GM23338 (cell line): ENCODE measurements at regions not wholly inside any gene's neighbourhood (a gene's known extent, or its start where the extent isn't known, plus 50 kb on each side); places are given as distances from the start of the nearest gene placed in this dataset.

ENCODE experiments used
- ATAC-seq: fragments of 200-7000 bp; cut with Tn5 transposase; 3 replicates; pipeline ENCODE4 v1.9.1; 2020
- DNase-seq: peaks from one replicate; pipeline ENCODE4 v3.0.0-alpha.2; 2015; ENCODE audit warnings: low spot score
- H2AFZ ChIP-seq: fragments of 200-600 bp; sonication (generic); 2 replicates; pipeline ENCODE4 v1.8.0; 2016; ENCODE audit warnings: antibody characterized with exemption, mild to moderate bottlenecking, moderate library complexity
- H3F3A ChIP-seq: fragments of 200-600 bp; sonication (generic); replicated peaks from 2 replicates; pipeline ENCODE4 v1.8.0; 2017; ENCODE audit warnings: antibody characterized with exemption, mixed run types, low read depth
- H3K27ac ChIP-seq: fragments of 200-600 bp; sonication (generic); 2 replicates; pipeline ENCODE4 v1.6.1; 2016; ENCODE audit warnings: low read depth
- H3K27me3 ChIP-seq: fragments of 200-600 bp; sonication (generic); 2 replicates; pipeline ENCODE4 v1.8.0; 2016; ENCODE audit warnings: mild to moderate bottlenecking, mixed run types, moderate library complexity; ENCODE audit not compliant: insufficient read depth
- H3K36me3 ChIP-seq: fragments of 200-600 bp; sonication (generic); 2 replicates; pipeline ENCODE4 v1.8.0; 2016; ENCODE audit warnings: mild to moderate bottlenecking; ENCODE audit not compliant: insufficient read depth
- H3K4me1 ChIP-seq: fragments of 200-600 bp; sonication (generic); 2 replicates; pipeline ENCODE4 v1.8.0; 2016; ENCODE audit warnings: mild to moderate bottlenecking, moderate library complexity; ENCODE audit not compliant: insufficient read depth
- H3K4me2 ChIP-seq: fragments of 200-600 bp; sonication (generic); 2 replicates; pipeline ENCODE4 v1.7.1; 2017; ENCODE audit warnings: mixed run types
- H3K4me3 ChIP-seq: fragments of 200-600 bp; sonication (generic); 2 replicates; pipeline ENCODE4 v1.6.1; 2016; ENCODE audit warnings: mixed run types
- H3K79me2 ChIP-seq: fragments of 200-600 bp; sonication (generic); replicated peaks from 2 replicates; pipeline ENCODE4 v1.8.0; 2017; ENCODE audit warnings: mild to moderate bottlenecking; ENCODE audit not compliant: insufficient read depth
- H3K9me2 ChIP-seq: fragments of 200-600 bp; sonication (generic); 2 replicates; pipeline ENCODE4 v1.8.0; 2017; ENCODE audit not compliant: insufficient read depth
- H4K20me1 ChIP-seq: fragments of 200-600 bp; sonication (generic); replicated peaks from 2 replicates; pipeline ENCODE4 v1.8.0; 2017; ENCODE audit warnings: mild to moderate bottlenecking; ENCODE audit not compliant: insufficient read depth
- H3K27ac Mint-ChIP-seq: 2 replicates; pipeline ENCODE4 v1.8.0; 2020; ENCODE audit warnings: inconsistent platforms, mild to moderate bottlenecking, moderate library complexity, mixed read lengths
- H3K27me3 Mint-ChIP-seq: 3 replicates; pipeline ENCODE4 v1.8.0; 2022; ENCODE audit warnings: low read depth, mild to moderate bottlenecking, moderate library complexity, mixed read lengths, inconsistent platforms; ENCODE audit not compliant: insufficient read depth, poor library complexity
- H3K36me3 Mint-ChIP-seq: 3 replicates; pipeline ENCODE4 v1.8.0; 2021; ENCODE audit warnings: low read depth, mild to moderate bottlenecking, inconsistent platforms, moderate library complexity, mixed read lengths
- H3K4me1 Mint-ChIP-seq: 3 replicates; pipeline ENCODE4 v1.8.0; 2020; ENCODE audit warnings: mild to moderate bottlenecking, inconsistent platforms, mixed read lengths
- H3K4me3 Mint-ChIP-seq: 3 replicates; pipeline ENCODE4 v1.8.0; 2021; ENCODE audit warnings: moderate library complexity, mild to moderate bottlenecking, inconsistent platforms, mixed read lengths
- H3K9me3 Mint-ChIP-seq: 3 replicates; pipeline ENCODE4 v1.8.0; 2020; ENCODE audit warnings: moderate library complexity, mild to moderate bottlenecking, inconsistent platforms, mixed read lengths
- EZH2 ChIP-seq: fragments of 200-600 bp; sonication (generic); IDR thresholded peaks from one replicate; pipeline ENCODE4 v1.8.0; 2017; ENCODE audit warnings: antibody characterized with exemption, mild to moderate bottlenecking, low read depth; ENCODE audit not compliant: unreplicated experiment
- EZH2phosphoT487 ChIP-seq: fragments of 200-600 bp; sonication (generic); IDR thresholded peaks from one replicate; pipeline ENCODE4 v1.8.1; 2018; ENCODE audit warnings: antibody characterized with exemption; ENCODE audit not compliant: unreplicated experiment
- NANOG ChIP-seq: IDR thresholded peaks from 2 replicates; pipeline ENCODE4 v1.6.1; 2016; ENCODE audit warnings: antibody characterized with exemption, borderline replicate concordance
- POLR2AphosphoS5 ChIP-seq: IDR thresholded peaks from 2 replicates; pipeline ENCODE4 v1.6.1; 2016; ENCODE audit warnings: antibody characterized with exemption, low read depth
- STAT1 ChIP-seq: IDR thresholded peaks from one replicate; pipeline ENCODE4 v1.6.1; 2016; ENCODE audit warnings: antibody characterized with exemption; ENCODE audit not compliant: unreplicated experiment
- ZNF114 ChIP-seq: fragments of 250-450 bp; sonication (Bioruptor Pico); IDR thresholded peaks from 2 replicates; pipeline ENCODE4 v1.5.0; 2020; ENCODE audit warnings: mild to moderate bottlenecking, moderate library complexity
- ZNF331 ChIP-seq: fragments of 250-450 bp; sonication (Bioruptor Pico); IDR thresholded peaks from 2 replicates; pipeline ENCODE4 v1.5.0; 2020; ENCODE audit warnings: low read depth, mild to moderate bottlenecking, moderate library complexity
- TF ChIP-seq, protein P1 (sequence below): IDR thresholded peaks from one replicate; pipeline ENCODE4 v1.6.1; 2018; ENCODE audit warnings: antibody characterized with exemption; ENCODE audit not compliant: unreplicated experiment
- TF ChIP-seq, protein P2 (sequence below), 2 experiments: fragments of 200-600 bp in 1 of 2; sonication (generic) in 1 of 2; conservative IDR thresholded peaks; 2 replicates each; pipeline versions ENCODE4 v1.5.1 to v1.6.1; 2016 to 2017; ENCODE audit warnings: antibody characterized with exemption in 2 of 2, low read depth in 2 of 2, mild to moderate bottlenecking in 2 of 2, moderate library complexity in 1 of 2

DNA sequence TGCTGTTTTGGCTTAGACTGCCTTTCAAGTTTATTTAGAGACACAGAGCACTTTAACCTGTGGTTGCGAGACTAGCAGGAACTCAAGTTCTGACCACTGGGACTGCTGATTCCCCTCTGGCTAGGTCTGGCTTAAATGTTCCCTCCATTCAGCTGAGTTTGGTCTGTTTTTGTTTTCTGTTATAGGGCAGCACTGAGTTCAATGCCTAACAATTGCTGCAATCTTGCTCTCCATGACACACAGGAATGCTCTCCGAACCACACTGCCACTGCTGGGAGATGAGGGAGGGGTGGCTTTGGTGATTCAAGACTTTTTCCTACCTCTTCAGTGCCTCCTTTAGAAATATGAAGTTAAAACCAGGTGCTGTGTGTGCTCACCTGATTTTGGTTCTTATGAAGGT, 106.3 kb upstream of the EOLA2 start:
- Mint-ChIP-seq H3K4me1 (no peaks in the 10 kb centered on the region), H3K27ac (no peak overlapping the region)
- DNase-seq = no peak

DNA sequence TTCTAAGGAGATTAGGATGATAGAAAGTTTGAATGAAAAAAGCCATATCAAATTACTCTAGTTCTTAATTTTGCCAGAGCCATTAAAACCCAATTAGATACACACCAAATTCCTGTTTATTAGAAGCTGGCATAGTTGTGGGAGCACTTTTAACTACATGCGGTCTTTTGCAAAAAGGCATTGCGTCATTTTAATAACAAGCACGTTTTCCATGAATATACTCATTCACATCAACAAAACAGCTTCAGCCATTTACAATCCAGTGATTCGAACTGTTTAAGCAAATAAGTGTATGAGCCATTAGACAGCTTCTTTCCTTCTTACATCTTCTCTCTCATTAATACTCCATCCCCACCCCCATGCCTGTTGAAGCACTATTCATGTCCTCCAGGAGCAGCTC, 109.5 kb upstream of the EOLA2 start:
- H3K4me3 ChIP-seq = no peak overlapping the region
- ATAC-seq (no peak), DNase-seq (no peak)
- no peaks in the 10 kb centered on the region for H3K9me2 ChIP-seq
- no peaks in the 10 kb centered on the region for H3K36me3 ChIP-seq
- no peaks in the 10 kb centered on the region; the same call in 2 of the 3 replicates for H3K9me3 Mint-ChIP-seq
- no peaks in the 10 kb centered on the region for H3K4me1 Mint-ChIP-seq
- no peak overlapping the region for H3K27ac Mint-ChIP-seq
- no peaks in the 10 kb centered on the region for H3K27me3 ChIP-seq
- H3F3A ChIP-seq = no peaks in the 10 kb centered on the region
- H3K4me2 ChIP-seq = no peak overlapping the region
- no peaks in the 10 kb centered on the region for H3K79me2 ChIP-seq
- H4K20me1 ChIP-seq = no peaks in the 10 kb centered on the region
- no peaks in the 10 kb centered on the region for H3K27me3 Mint-ChIP-seq
- H3K36me3 Mint-ChIP-seq = no peaks in the 10 kb centered on the region
- H3K4me1 ChIP-seq = no peaks in the 10 kb centered on the region; the same call in 1 of the 2 replicates
- no peak overlapping the region for H2AFZ ChIP-seq
- no peak overlapping the region for H3K4me3 Mint-ChIP-seq
- no peak overlapping the region for H3K27ac ChIP-seq
- TF ChIP-seq, protein P1, sequence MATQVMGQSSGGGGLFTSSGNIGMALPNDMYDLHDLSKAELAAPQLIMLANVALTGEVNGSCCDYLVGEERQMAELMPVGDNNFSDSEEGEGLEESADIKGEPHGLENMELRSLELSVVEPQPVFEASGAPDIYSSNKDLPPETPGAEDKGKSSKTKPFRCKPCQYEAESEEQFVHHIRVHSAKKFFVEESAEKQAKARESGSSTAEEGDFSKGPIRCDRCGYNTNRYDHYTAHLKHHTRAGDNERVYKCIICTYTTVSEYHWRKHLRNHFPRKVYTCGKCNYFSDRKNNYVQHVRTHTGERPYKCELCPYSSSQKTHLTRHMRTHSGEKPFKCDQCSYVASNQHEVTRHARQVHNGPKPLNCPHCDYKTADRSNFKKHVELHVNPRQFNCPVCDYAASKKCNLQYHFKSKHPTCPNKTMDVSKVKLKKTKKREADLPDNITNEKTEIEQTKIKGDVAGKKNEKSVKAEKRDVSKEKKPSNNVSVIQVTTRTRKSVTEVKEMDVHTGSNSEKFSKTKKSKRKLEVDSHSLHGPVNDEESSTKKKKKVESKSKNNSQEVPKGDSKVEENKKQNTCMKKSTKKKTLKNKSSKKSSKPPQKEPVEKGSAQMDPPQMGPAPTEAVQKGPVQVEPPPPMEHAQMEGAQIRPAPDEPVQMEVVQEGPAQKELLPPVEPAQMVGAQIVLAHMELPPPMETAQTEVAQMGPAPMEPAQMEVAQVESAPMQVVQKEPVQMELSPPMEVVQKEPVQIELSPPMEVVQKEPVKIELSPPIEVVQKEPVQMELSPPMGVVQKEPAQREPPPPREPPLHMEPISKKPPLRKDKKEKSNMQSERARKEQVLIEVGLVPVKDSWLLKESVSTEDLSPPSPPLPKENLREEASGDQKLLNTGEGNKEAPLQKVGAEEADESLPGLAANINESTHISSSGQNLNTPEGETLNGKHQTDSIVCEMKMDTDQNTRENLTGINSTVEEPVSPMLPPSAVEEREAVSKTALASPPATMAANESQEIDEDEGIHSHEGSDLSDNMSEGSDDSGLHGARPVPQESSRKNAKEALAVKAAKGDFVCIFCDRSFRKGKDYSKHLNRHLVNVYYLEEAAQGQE = no peak
- TF ChIP-seq EZH2 (no peak), ZNF114 (no peak), POLR2AphosphoS5 (no peak), NANOG (no peak), STAT1 (no peak)

More for the DNA sequence above, 106.3 kb upstream of the EOLA2 start:
- Mint-ChIP-seq H3K4me3 (no peak overlapping the region), H3K36me3 (no peaks in the 10 kb centered on the region), H3K27me3 (no peaks in the 10 kb centered on the region), H3K9me3 (no peaks in the 10 kb centered on the region; the same call in 2 of the 3 replicates)
- TF ChIP-seq ZNF331 = no peak
- TF ChIP-seq, protein P1 = no peak
- TF ChIP-seq EZH2 = no peak
- TF ChIP-seq, protein P2, sequence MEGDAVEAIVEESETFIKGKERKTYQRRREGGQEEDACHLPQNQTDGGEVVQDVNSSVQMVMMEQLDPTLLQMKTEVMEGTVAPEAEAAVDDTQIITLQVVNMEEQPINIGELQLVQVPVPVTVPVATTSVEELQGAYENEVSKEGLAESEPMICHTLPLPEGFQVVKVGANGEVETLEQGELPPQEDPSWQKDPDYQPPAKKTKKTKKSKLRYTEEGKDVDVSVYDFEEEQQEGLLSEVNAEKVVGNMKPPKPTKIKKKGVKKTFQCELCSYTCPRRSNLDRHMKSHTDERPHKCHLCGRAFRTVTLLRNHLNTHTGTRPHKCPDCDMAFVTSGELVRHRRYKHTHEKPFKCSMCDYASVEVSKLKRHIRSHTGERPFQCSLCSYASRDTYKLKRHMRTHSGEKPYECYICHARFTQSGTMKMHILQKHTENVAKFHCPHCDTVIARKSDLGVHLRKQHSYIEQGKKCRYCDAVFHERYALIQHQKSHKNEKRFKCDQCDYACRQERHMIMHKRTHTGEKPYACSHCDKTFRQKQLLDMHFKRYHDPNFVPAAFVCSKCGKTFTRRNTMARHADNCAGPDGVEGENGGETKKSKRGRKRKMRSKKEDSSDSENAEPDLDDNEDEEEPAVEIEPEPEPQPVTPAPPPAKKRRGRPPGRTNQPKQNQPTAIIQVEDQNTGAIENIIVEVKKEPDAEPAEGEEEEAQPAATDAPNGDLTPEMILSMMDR (conservative IDR thresholded peaks at IDR 0.05; ENCODE audit: low read depth in 2 of 2) = no peak
- TF ChIP-seq EZH2phosphoT487 = no peak
- no peak for TF ChIP-seq STAT1
- H3K79me2 ChIP-seq = no peaks in the 10 kb centered on the region
- H3F3A ChIP-seq = no peaks in the 10 kb centered on the region
- no peaks in the 10 kb centered on the region for H3K9me2 ChIP-seq
- H3K27ac ChIP-seq = no peak overlapping the region
- no peak for ATAC-seq
- no peaks in the 10 kb centered on the region for H3K36me3 ChIP-seq
- H3K4me2 ChIP-seq = no peak overlapping the region
- no peaks in the 10 kb centered on the region for H3K27me3 ChIP-seq
- H2AFZ ChIP-seq = no peak overlapping the region
- H3K4me1 ChIP-seq = no peaks in the 10 kb centered on the region; the same call in 1 of the 2 replicates
- H4K20me1 ChIP-seq = no peaks in the 10 kb centered on the region
- H3K4me3 ChIP-seq = no peak overlapping the region
